ENCODE measurements at regions not wholly inside any gene's neighbourhood (a gene's known extent, or its start where the extent isn't known, plus 50 kb on each side); places are given as distances from the start of the nearest gene placed in this dataset.

GRCh38 chr16:86110726-86111125 is 211.8 kb downstream of the IRF8 start:
- no peak overlapping the region for H3K4me2 ChIP-seq (replicated peaks; ENCODE audit: extremely low read depth, low read length, poor library complexity, severe bottlenecking)
- H4K20me1 ChIP-seq (ENCODE audit: insufficient read depth, low read length), result no peaks in the 10 kb centered on the region
- H3K79me2 ChIP-seq (ENCODE audit: insufficient read depth, low read length), result no peaks in the 10 kb centered on the region
- no peaks in the 10 kb centered on the region for H3K36me3 Mint-ChIP-seq
- H2AFZ ChIP-seq (ENCODE audit: insufficient read depth, low read depth, low read length, poor library complexity, severe bottlenecking), result no peak overlapping the region
- peaks cover 0 to 12% of the 10 kb centered on the region in 2 donors for H3K9me3 ChIP-seq (replicated peaks in 1 of 2; ENCODE audit: control insufficient read depth in 1 of 2, insufficient read depth in 1 of 2, low read length in 2 of 2)
- DNase-seq, result no peak
- H3K4me1 Mint-ChIP-seq, result no peaks in the 10 kb centered on the region
- H3K27ac ChIP-seq (ENCODE audit: low read depth in 1 of 2, low read length in 2 of 2), result no peak overlapping the region
- no peaks in the 10 kb centered on the region for H3K36me3 ChIP-seq (replicated peaks in 1 of 2; ENCODE audit: control insufficient read depth in 1 of 2, insufficient read depth in 2 of 2, low read length in 2 of 2)
- H3K4me3 ChIP-seq (replicated peaks in 1 of 3; ENCODE audit: low read depth in 2 of 3, low read length in 3 of 3), result no peak overlapping the region
- intact Hi-C loops (cut with micrococcal nuclease), result no loop called here
- H3K27me3 Mint-ChIP-seq (ENCODE audit: low read depth in 3 of 3), result peaks cover 4 to 11% (median 4%) of the 10 kb centered on the region in 3 donors
- no peak overlapping the region for H3K9ac ChIP-seq (ENCODE audit: insufficient read depth, low read length, poor library complexity, severe bottlenecking)
- no peaks in the 10 kb centered on the region for H3K4me1 ChIP-seq (ENCODE audit: control insufficient read depth in 1 of 2, insufficient read depth in 2 of 2, low read length in 2 of 2)
- H3K9me3 Mint-ChIP-seq, result peaks cover 0 to 7% (median 5%) of the 10 kb centered on the region in 7 donors
- no peak overlapping the region for H3K4me3 Mint-ChIP-seq
- no peaks in the 10 kb centered on the region for H3K27me3 ChIP-seq (ENCODE audit: control insufficient read depth in 2 of 2, insufficient read depth in 2 of 2, low read length in 2 of 2)
- 97% methylated on average over 3 of the region's 4 CpGs for WGBS (ENCODE audit: insufficient coverage)
- no peak overlapping the region for H3K27ac Mint-ChIP-seq
- TF ChIP-seq CTCF (IDR thresholded peaks at IDR 0.05), result no peak

- Histone ChIP-seq H3K9me3 (replicated peaks in 1 of 2; ENCODE audit: control insufficient read depth in 1 of 2, insufficient read depth in 1 of 2, low read length in 2 of 2) (peaks cover 0 to 12% of the 10 kb centered on the region in 2 donors), H3K4me3 (replicated peaks in 1 of 3; ENCODE audit: low read depth in 2 of 3, low read length in 3 of 3) (no peak overlapping the region), H4K20me1 (ENCODE audit: insufficient read depth, low read length) (no peaks in the 10 kb centered on the region), H3K79me2 (ENCODE audit: insufficient read depth, low read length) (no peaks in the 10 kb centered on the region), H3K4me2 (replicated peaks; ENCODE audit: extremely low read depth, low read length, poor library complexity, severe bottlenecking) (no peak overlapping the region), H3K4me1 (ENCODE audit: control insufficient read depth in 1 of 2, insufficient read depth in 2 of 2, low read length in 2 of 2) (no peaks in the 10 kb centered on the region), H3K27me3 (ENCODE audit: control insufficient read depth in 2 of 2, insufficient read depth in 2 of 2, low read length in 2 of 2) (no peaks in the 10 kb centered on the region), H2AFZ (ENCODE audit: insufficient read depth, low read depth, low read length, poor library complexity, severe bottlenecking) (no peak overlapping the region), H3K9ac (ENCODE audit: insufficient read depth, low read length, poor library complexity, severe bottlenecking) (no peak overlapping the region), H3K27ac (ENCODE audit: low read depth in 1 of 2, low read length in 2 of 2) (no peak overlapping the region), H3K36me3 (replicated peaks in 1 of 2; ENCODE audit: control insufficient read depth in 1 of 2, insufficient read depth in 2 of 2, low read length in 2 of 2) (no peaks in the 10 kb centered on the region)
- H3K4me1 Mint-ChIP-seq, result no peaks in the 10 kb centered on the region
- intact Hi-C loops (cut with micrococcal nuclease), result no loop called here
- no peak for DNase-seq
- H3K27me3 Mint-ChIP-seq (ENCODE audit: low read depth in 3 of 3), result peaks cover 5 to 10% (median 6%) of the 10 kb centered on the region in 3 donors
- no peak overlapping the region for H3K4me3 Mint-ChIP-seq
- H3K27ac Mint-ChIP-seq, result peak overlapping the region in 1 of 7 donors; percentile 32
- no peaks in the 10 kb centered on the region for H3K36me3 Mint-ChIP-seq
- 96% methylated on average over 3 of the region's 4 CpGs for WGBS (ENCODE audit: insufficient coverage)
- H3K9me3 Mint-ChIP-seq, result peaks cover 0 to 6% (median 5%) of the 10 kb centered on the region in 7 donors
- no peak for TF ChIP-seq CTCF (IDR thresholded peaks at IDR 0.05)
These were observed 213.2 kb downstream of the IRF8 start for GRCh38 chr16:86112178-86112577.
